GM18868 (cell line): ENCODE measurements at regions not wholly inside any gene's neighbourhood (a gene's known extent, or its start where the extent isn't known, plus 50 kb on each side); places are given as distances from the start of the nearest gene placed in this dataset.

Experiments used
- ATAC-seq: cut with Tn5 transposase; IDR thresholded peaks from one replicate; pipeline ENCODE4 v1.9.1; 2021; ENCODE audit warnings: mild to moderate bottlenecking, moderate library complexity; ENCODE audit not compliant: unreplicated experiment

- ATAC-seq = no peak
Observed at GRCh38 chr5:169356811-169357210, 55.9 kb upstream of the SLIT3 start.

GRCh38 chr5:169356181-169356580, 55.2 kb upstream of the SLIT3 start:
- no peak for ATAC-seq

GRCh38 chr5:169354921-169355320, 54.0 kb upstream of the SLIT3 start:
- no peak for ATAC-seq

GRCh38 chr5:169354263-169354662, 53.3 kb upstream of the SLIT3 start:
- no peak for ATAC-seq

- no peak for ATAC-seq
Observed at GRCh38 chr5:169352901-169353300, 52.0 kb upstream of the SLIT3 start.

- no peak for ATAC-seq
Observed at GRCh38 chr5:169351721-169352120, 50.8 kb upstream of the SLIT3 start.

GRCh38 chr5:169350759-169351240, 49.9 kb upstream of the SLIT3 start:
- peak; percentile 59 for ATAC-seq
